Activated CD8-positive, alpha-beta memory T cell treated with anti-CD3 and anti-CD28 coated beads for 36 hours (primary cell): ENCODE measurements at regions not wholly inside any gene's neighbourhood (a gene's known extent, or its start where the extent isn't known, plus 50 kb on each side); places are given as distances from the start of the nearest gene placed in this dataset.

ENCODE experiments used
- CTCF ChIA-PET: fragments of 350-600 bp; sonication (Branson Sonifier 250); formaldehyde crosslinking; loops from one replicate; lab custom pipeline; 2021; ENCODE audit warnings: antibody characterized with exemption; lab: Charles Lee
- POLR2A ChIA-PET: fragments of 350-600 bp; sonication (Branson Sonifier 250); formaldehyde crosslinking; loops from one replicate; lab custom pipeline; 2021; ENCODE audit warnings: antibody characterized with exemption; lab: Charles Lee

DNA sequence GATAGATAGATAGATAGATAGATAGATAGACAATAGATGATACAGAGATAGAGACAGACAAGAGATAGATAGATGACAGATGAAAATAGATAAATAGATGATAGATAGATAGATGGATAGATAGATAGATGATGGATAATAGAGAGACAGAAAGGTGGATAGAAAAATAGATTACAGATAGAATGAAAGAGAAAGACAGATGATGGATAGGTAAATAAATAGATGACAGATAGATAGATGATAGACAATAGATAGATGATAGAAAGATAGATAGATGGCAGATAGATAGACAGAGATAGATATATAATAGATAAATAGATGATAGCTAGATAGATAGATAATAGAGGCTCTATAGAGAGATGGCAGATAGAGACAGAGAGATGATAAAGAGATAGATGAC is 523.0 kb downstream of the BCL11B start:
- POLR2A ChIA-PET = no interaction called here
- CTCF ChIA-PET = no interaction called here

DNA sequence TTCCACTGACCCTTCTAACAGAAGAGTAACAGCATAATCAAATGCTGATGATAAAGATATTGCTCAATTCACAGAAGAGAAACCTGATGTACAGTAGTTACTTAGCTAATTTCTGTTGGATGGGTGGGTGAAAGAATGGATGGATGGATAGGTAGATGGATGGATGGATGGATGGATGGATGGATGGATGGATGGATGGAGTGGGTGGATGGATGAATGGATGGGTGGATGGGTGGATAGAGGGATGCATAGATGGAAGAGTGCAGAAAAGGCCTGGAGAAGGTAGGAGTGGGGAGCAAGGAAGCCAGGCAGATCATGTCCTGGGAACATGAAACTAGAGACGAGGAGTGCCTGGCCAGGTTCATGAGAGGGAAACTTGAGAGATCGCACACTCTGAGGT is 520.9 kb downstream of the BCL11B start:
- ChIA-PET POLR2A (no interaction called here), CTCF (no interaction called here)

DNA sequence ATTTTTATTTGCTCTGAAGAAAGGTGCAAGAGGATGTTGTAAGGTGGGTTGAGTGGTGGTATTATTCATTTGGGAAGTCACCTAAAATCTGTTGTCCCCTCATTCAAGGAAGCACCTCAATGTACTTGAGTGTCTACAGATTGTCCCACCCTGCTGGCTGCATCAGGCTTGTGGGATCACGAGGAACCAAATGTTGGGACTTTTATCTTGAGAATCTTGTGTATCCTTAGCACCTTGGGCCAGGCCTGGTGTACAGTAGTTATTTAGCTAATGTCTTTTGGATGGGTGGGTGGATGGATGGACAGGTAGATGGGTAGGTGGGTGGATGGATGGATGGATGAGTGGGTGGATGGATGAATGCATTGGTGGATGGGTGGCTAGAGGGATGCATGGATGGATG is 519.3 kb downstream of the BCL11B start:
- POLR2A ChIA-PET = no interaction called here
- CTCF ChIA-PET = no interaction called here

DNA sequence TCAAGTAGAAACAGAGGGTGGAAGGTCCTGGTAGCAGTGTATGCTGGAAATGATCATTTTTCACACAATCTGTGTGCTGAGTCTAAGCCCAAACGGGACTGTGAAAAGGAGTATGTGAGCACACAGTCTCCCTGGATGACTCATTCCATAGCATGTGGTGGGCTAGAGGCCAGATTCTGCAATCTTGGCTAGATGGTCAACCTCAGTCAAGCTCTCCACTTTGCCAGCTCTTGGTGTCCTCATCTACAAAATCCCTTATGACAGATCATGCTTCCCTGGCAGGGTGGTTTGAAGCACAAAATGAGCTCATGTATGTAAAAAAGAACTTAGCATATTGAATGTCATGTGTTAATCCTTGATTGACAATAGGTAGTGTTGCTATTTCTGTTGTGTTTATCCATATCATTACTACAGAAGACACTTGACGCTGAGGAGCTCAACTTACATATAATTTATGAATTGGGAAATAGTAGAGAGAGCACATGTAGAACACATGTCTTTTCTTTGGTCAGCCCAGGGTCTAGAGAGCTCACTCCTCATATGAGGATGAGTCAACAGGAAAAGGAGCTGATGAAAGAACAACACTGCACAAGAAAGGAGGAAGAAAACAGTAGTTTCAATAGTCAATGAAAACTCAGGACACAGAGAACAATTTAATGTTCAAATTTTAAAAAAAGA is 517.5 kb downstream of the BCL11B start:
- ChIA-PET CTCF (interaction anchor here (0.6 kb wide), 1 partner anchor 433 kb away, joined by 3 read pairs; no protein-coding TSS in a partner anchor), POLR2A (no interaction called here)

DNA sequence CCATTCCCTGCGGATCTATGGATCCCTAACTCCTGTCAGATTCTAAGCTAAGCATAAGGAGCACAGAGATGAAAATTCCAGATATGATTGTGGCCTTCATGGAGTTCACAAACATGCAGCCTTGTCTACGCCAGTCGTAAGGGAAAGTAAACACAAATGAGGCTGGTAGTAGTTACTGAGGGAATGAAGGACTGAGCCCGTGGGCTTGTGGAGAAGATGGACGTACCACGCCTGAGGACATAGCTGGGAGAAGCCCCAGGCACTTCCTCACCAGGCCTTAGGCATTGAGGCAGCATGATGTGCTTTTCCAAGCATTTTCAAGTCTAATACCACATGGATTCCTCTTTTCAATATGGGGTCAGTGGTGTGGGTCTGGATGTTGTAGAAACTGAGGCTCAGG is 515.2 kb downstream of the BCL11B start:
- ChIA-PET CTCF (no interaction called here), POLR2A (no interaction called here)

DNA sequence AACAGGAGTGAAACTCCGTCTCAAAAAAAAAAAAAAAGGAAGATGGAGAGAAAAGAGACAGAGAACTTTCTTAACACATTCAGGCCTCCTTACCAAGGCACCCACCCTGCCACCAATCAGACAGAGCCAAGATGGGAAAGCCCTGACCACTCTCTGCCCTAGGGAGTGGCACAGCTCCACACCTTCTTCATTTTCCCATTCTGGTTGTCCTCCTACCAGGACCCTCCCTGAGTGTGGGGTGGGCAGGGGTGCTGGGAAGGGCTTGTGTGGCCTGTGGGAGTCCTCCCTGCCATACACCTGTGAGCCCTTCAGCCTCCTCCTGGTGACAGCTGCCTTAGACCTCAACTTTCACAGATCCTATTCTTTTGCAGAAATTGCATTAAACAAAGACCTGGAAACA is 513.6 kb downstream of the BCL11B start:
- ChIA-PET CTCF (no interaction called here), POLR2A (interaction anchor here (0.6 kb wide), 1 partner anchor 323 kb away, joined by 3 read pairs; no protein-coding TSS in a partner anchor)

DNA sequence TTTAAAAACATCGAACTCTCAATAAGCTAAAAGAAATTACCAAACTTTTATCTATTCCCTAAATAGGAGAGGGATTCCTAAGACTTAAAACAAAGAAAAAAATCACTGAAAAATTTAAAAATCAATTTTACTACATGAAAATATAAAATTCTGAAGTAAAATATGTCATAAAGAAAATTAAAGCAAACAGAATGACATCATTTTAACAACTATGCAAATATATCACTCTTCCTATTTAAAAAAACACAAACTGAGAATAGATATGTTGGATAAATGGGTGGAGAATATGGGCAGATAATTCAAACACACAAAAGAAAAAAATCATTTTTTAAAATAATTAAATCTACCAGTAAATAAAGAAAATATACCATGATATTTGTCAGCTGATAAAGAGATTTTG is 510.0 kb downstream of the BCL11B start:
- POLR2A ChIA-PET = no interaction called here
- CTCF ChIA-PET = no interaction called here

DNA sequence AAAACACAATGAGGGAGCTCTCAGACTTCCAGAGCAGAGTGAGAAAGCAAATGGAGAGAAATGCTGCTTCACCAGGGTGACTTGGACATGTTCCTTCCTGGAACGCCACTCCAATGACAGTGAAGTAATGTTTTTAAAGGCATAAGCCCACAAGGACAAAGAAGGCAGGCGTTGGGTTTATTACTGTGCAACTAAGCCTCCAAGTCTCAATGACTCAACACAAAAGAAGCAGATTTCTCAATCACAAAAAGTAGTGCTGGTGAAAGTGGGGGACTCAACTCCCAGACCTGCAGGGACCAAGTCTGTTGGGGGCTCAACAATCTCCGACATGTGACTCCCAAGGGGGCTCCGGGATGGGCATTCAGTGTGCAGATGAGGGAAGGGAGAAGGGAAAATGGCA is 505.2 kb downstream of the BCL11B start:
- ChIA-PET CTCF (no interaction called here), POLR2A (no interaction called here)

DNA sequence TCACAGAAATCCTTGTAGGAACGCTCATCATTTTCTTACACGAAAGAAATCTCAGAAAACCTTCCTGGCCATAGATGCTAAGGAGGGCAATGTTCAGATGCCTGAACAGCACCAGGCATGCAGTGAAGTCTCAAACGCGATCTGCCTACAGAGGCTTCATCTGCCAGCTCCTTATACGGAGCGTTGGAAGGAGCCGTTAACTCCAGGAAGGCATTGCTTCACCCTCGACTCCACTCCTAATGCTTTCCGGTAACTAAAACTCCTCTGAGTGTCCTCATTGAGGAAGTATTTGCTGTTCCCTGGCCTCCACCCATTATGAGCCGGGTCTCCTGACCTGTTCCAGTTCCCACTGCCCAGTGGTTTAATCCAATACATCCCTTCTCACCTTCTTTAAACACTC is 502.7 kb downstream of the BCL11B start:
- CTCF ChIA-PET = no interaction called here
- POLR2A ChIA-PET = no interaction called here

DNA sequence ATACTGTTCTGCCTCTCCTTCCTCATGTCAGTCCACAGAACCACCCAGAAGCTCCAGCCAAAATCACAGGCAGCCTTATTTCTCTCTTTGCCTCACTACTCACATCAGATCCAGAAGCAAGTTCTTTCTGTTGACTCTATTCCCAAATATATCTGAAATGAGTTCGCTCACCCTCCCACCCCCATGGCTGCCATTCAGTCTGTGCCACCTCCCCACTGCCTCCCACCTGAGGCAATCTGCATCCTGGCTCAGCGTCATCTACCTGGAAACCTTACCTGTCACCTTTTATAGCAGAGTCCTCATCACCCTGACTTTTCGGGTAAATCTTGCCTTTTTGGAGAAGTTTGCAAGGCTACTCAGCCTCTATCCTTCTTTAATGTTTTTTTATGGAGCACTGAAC is 501.8 kb downstream of the BCL11B start:
- ChIA-PET CTCF (no interaction called here), POLR2A (no interaction called here)

DNA sequence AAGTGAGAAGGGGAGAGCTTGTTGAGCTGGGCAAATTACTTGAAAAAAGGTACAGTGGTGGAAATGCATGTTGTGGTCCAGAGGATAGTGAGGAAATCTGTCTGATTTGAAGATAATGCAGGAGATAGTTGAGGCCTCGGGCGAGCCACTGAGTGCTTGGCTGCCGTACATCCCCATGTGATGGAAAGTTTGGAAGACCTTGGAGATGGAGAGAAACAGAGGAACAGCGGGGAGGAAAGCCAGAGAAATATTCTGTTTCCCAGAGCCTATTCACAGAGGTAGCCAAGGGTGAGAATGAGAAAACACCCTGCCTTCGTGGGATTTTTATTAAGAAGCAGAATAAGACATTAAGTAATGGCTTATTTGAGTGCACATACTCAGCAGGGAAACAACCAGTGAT is 498.2 kb downstream of the BCL11B start:
- POLR2A ChIA-PET = no interaction called here
- CTCF ChIA-PET = no interaction called here

DNA sequence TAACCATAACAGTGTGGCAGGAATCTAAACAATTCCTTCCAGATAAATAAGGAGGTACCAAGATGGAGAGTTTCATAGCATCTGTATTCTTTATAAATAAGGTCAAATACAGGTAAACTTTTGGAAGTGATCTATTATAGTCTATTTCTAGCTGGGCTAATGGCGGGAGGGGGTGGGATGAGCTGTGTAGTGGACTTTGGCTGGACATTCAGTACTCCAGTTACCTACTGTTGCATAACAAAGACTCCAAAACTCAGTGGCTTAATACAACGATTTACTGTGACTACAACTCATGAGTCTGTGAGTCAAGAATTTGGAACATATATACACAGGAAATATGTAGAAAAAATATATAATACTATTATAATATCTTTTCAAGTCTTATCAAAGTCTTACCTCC is 496.1 kb downstream of the BCL11B start:
- ChIA-PET POLR2A (no interaction called here), CTCF (no interaction called here)

DNA sequence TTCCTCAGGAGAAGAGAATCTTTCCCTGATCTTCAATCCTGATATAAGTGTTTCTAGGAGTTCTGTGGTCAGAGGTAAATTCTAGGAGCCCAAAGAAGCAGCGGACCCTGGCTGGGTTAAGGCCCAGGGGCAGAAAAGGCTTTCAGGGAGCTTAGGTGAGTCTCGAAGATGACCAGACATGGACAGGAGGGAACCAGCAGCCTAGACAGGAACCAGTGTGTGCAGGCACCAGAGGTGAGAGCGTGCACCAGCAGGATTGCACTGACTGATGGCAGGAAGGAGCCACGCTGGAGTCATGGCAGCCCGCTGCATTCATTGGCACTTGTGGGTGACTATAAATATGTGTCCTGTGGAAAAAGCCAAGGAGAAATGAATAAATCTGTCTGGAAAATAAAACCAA is 489.9 kb downstream of the BCL11B start:
- ChIA-PET POLR2A (no interaction called here), CTCF (no interaction called here)

DNA sequence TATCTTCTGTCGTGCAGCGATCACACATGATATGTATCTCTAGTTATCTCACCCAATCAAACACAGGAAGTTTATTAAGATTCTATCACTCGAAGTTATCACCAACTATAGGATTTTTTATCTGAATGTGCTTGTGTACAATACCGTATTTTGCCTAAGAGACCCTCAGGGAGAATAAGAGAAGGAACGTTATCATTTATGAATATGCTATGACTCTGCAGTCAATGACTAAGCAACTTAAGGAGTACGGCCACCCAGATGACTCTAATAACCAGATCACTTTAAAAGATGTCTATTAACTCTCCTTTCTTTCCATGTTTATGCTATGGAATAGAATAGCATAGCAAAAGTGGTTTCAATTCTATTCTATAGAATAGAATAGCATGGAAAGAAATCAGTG is 486.4 kb downstream of the BCL11B start:
- CTCF ChIA-PET = no interaction called here

DNA sequence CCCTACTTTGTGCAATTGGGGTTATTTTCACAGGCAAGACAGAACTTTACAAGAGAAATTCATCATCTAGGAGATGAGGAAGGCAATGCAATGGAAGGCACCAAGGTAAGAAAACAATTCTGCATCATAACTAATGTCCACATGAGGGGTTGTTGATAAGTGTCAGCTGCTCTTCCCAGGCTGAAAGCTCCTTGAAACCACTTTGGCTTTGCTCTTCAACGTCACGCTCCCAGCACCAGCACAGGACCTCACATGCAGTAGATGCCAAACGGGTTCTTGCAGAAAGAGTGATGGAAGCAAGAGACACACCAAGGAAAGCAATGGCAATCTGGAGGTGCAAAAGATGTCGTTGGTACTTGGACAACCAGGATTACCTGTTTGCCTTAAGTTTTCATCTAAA is 485.5 kb downstream of the BCL11B start:
- CTCF ChIA-PET = no interaction called here
- POLR2A ChIA-PET = no interaction called here

More for the DNA sequence above, 486.4 kb downstream of the BCL11B start:
- POLR2A ChIA-PET = no interaction called here

DNA sequence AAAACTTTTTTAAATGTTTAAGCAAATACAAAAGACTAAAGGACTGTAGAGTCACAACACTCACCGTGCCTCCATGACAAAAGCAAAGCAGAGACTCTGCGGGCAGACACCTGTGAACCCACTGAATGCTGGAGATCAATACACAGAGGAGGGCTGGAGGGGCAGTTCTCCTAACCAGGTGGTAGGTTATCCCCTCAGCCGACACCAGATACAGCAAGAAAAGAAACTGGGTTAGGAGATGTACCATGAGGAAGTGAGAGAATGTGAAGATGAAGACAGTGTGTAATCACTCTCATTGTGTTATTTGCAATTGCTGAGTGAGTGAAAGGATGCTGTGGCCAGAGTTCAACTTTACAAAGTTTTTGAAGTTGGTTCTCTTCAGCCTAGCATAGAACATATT is 480.3 kb downstream of the BCL11B start:
- CTCF ChIA-PET = no interaction called here
- POLR2A ChIA-PET = no interaction called here

DNA sequence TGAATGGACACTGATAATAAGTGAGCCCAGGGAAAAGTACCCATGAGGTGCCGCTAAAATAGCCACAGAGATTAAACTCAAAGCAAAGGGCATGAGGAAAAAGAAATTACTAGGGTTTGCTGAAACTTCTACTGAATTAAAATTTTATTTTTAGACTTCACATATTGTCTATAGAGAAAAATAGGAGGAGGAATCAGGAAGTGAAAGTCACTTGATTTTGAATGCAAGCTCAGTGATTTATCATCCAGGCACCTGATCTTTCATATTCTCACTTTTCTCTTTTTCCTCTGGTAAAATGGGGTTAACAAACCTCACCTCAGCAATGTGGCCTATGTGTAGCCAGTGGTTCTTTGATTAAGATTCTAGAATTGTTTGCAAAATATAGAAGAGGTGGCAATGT is 479.8 kb downstream of the BCL11B start:
- CTCF ChIA-PET = no interaction called here
- POLR2A ChIA-PET = no interaction called here

DNA sequence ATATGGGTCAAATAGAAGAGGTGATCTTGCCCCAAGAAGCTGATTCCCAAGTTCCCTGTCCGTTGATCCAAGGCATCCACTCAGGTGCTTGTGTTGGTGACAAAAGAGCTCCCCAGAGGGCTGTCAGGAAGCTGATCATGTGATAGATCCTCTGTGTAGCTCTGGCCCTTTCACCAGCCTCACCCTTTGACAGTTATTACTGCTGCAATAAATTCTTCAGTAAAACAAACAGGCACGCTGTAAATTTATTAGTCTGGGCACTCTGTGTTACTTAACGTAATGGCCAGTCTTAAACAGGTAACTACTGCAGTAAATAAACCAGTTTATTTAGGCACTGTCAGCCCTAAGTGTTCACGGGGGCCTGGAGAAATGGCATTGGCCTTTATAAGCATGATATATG is 473.9 kb downstream of the BCL11B start:
- CTCF ChIA-PET = no interaction called here
- POLR2A ChIA-PET = no interaction called here

DNA sequence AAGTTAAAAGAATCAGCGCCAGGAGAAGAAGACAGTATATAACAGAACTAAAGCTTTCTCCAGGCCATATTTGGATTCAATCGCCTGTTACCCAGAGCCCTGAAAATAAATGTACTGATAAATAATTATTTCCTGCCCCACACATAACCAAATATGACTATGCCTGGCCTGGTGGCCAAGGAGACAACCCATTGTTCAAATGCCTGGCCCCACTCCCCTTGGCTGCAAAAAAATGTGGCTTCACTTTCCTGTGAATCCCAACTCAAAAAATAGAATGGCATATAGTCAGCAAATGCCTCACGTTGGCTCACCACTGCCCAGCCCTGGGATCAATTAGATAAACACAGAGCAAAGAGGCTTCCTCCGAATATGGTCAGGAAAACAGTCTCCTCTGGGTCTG is 472.1 kb downstream of the BCL11B start:
- ChIA-PET CTCF (interaction anchor here (0.7 kb wide), 1 partner anchor 324 kb away, joined by 4 read pairs; no protein-coding TSS in a partner anchor), POLR2A (no interaction called here)

DNA sequence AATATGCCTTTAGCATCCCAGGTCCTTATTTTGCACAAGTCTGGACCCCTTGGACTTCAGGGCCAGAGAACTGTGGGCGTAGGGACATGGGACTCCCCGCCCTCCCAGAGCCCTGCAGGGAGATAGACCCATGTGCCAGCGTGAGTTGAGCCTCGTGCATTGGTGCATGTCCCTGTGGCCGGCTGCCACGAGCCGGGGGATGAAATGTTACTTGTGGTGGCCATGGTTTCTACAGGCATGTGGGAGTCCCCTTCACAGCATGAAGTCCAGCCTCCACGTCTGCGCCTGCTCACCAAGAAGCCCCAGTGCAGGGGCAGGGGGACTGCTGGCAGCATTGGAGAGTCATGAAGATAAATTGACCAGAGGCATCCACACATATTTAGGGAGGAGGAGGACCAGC is 470.0 kb downstream of the BCL11B start:
- CTCF ChIA-PET = no interaction called here

DNA sequence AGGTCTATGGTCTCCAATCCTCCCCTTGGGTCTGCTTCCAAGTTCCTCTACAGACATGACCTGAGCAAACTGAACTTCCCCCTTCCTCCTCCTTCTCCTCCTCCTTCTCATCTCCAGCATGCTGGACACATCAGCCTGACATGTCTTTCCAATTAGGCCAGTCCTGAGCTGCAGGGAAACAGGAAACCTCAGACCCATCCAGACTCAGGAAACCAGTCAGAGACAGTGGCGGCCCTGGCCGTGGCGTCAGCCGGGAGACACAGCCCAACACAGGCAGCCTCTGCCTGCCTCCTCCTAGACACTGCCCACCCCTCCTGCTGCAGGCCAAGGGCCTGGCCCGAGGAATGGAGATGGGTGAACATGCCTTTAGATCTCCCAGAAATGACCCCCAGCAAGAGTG is 468.8 kb downstream of the BCL11B start:
- ChIA-PET CTCF (no interaction called here), POLR2A (no interaction called here)

More for the DNA sequence above, 470.0 kb downstream of the BCL11B start:
- POLR2A ChIA-PET = no interaction called here
